HG03025 (cell line): ENCODE measurements at regions not wholly inside any gene's neighbourhood (a gene's known extent, or its start where the extent isn't known, plus 50 kb on each side); places are given as distances from the start of the nearest gene placed in this dataset.
"Not testable (repeated sequence)": the region's sequence is repeated elsewhere in the genome, so short reads cannot be mapped to it uniquely, and the experiment has no call there.

Experiments
- ATAC-seq: cut with Tn5 transposase; IDR thresholded peaks from one replicate; pipeline ENCODE4 v1.9.1; 2021; ENCODE audit warnings: mild to moderate bottlenecking, moderate library complexity; ENCODE audit not compliant: unreplicated experiment, low FRiP score

DNA sequence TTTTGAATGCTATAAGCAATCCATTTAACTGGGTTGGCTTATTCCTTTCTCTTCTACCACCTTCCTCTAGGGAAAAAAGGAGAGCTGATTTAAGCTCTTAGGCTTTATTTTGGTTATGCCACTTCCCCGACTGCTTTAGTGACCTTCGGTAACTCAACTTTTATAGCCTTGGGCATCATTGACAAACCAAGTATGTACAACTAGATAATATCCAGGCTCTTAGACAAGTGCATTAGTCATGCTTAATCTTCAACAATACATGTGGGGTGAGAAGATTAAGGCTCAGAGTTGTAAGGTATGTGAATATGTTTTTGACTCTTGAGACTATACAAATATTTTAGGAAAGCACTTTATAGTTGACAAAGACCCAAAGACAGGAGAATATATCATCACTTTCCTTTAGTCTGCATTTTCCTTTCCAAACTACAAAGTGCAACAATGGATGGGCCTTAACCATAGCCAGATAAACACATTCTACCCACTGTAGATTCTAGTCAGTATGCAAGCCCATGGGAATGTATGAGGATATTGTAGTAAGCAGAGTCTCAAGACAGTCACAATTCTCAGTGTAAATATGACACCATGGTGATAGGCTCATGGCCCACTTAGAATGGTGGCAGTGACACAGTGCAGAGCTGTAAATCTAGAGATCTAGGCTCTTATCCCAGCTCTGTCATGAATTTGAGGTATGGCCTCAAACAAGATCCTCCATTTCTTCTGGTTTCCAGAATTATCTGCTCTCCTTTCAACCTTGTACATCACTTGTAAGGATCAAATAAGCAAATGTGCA is 1117.3 kb downstream of the SORCS3 start:
- no peak for ATAC-seq

DNA sequence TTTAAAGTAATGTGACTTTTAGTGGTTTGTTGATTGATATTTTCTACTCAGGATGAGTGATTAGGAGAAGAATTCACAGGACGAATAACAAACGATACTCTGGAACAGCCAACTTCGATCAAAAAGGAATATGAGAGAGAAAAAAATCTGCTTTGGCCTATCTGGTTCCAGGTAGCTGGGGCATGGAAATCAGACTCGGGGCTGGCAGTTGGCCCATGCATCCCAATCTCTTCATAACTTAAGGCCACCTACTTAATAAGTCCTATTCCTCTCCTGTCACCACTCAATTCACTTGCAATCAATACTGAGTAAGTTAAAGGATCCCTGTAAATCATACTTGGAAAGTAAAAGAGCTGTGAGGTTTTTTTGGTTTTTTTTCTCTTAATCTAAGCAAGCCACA is 1116.2 kb downstream of the SORCS3 start:
- no peak for ATAC-seq

- no peak for ATAC-seq
These were observed 1115.3 kb downstream of the SORCS3 start for GRCh38 chr10:105756386-105756785.

DNA sequence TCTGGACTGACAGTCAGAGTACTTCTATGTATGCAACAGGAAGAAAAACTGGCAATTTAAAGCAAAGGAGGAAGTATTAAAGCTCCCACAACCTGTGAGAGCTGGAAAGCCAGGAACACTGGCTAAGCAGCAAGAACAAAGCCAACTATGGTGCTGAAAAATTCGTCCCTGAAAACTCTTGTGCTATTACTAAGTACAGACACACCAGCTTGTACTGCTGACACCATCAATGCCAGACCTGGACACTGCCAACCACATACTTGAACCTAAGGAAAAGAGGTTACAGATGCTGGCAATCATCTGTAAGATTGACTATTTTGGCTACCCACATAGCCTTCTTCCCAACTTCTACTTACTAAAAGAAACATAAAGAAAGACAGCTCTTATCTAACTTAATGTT is 1110.6 kb downstream of the SORCS3 start:
- no peak for ATAC-seq

GRCh38 chr10:105745596-105746148 is 1104.6 kb downstream of the SORCS3 start:
- no peak for ATAC-seq

- no peak for ATAC-seq
These were observed 1102.4 kb downstream of the SORCS3 start for GRCh38 chr10:105743343-105744056.

DNA sequence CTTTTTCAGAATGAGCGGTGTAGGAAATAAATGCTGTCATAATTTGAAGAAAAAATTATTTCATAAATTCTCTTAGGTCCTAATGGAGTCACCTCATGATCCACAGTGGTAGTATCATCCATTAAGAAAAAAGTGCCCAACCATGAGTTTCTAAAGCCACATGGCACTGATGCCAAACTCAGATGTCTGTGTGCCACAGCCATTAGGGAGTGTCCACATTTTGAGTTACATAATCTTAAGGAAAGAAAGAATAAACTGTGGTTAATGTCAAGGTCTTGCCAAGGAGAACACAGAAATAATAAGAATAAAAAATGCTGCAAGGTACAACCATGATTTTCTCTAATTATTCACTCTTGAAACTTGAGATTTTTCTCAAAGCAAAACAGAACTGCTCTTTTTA is 1101.8 kb downstream of the SORCS3 start:
- ATAC-seq = no peak

- ATAC-seq = no peak
These were observed 1101.1 kb downstream of the SORCS3 start for GRCh38 chr10:105742184-105742583.

GRCh38 chr10:105734479-105734878 is 1093.4 kb downstream of the SORCS3 start:
- ATAC-seq = no peak

GRCh38 chr10:105733924-105734323 is 1092.8 kb downstream of the SORCS3 start:
- ATAC-seq = no peak

GRCh38 chr10:105729428-105729827 is 1088.3 kb downstream of the SORCS3 start:
- no peak for ATAC-seq

DNA sequence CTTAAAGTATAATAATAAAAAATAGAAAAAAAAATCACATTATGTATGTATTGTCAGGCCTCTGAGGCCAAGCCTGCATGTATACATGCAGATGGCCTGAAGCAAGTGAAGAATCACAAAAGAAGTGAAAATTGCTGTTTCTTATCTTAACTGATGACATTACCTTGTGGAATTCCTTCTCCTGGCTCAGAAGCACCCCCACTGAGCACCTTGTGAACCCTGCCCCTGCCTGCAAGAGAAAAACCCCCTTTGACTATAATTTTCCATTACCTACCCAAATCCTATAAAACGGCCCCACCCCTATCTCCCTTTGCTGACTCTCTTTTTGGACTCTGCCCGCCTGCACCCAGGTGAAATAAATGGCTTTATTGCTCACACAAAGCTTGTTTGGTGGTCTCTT is 1086.5 kb downstream of the SORCS3 start:
- not testable (repeated sequence) for ATAC-seq

DNA sequence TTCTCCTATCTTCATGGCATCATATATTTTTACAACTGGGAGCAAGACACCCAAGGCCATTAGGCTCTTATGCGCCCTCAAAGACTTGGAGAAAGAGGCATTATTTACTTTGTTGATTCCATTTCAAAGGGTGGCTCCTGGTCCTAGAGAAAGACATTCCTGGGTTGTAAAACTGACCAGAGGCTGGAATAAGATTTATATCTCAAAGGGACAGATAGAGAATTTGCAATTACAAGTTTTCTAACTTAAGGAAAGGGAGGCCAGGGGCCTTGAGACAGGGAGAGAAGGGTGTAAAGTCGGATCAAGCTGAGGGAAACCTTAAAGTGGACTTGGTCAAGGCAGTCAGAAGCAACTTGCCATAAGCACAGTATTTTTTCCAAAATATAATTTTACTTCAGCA is 1086.0 kb downstream of the SORCS3 start:
- no peak for ATAC-seq

DNA sequence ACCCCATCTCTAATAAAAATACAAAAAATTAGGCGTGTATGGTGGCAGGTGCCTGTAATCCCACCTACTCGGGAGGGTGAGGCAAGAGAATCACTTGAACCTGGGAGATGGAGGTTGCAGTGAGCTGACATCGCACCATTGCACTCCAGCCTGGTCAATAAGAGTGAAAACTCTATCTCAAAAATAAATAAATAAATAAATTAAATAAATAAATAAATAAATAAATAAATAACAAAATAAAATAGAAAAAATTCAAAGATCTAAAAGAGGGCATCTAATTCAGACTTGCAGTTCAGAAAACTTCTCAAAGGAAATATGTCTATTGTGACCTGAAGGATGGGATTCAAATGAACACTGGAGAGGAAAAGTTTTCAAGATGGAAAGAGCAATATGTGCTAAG is 1085.1 kb downstream of the SORCS3 start:
- ATAC-seq = no peak

DNA sequence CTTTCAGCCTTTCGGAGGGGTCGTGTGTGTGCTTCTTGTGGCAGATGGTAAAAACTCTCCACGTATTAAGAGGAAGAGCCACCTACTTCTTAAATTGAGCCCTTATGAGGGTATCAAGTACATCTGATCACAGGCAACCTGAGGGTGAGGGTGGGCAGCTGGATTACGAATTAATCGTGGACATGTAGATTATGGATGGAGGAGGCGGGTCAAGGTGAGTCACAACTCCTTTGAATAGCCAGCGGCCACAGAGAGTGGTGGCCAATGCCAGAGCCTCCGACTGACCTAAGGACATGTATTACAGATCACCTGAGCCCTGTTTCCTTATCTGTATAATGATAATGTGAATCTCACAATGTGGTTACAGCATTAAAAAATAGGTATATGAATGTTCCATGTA is 1083.9 kb downstream of the SORCS3 start:
- no peak for ATAC-seq

DNA sequence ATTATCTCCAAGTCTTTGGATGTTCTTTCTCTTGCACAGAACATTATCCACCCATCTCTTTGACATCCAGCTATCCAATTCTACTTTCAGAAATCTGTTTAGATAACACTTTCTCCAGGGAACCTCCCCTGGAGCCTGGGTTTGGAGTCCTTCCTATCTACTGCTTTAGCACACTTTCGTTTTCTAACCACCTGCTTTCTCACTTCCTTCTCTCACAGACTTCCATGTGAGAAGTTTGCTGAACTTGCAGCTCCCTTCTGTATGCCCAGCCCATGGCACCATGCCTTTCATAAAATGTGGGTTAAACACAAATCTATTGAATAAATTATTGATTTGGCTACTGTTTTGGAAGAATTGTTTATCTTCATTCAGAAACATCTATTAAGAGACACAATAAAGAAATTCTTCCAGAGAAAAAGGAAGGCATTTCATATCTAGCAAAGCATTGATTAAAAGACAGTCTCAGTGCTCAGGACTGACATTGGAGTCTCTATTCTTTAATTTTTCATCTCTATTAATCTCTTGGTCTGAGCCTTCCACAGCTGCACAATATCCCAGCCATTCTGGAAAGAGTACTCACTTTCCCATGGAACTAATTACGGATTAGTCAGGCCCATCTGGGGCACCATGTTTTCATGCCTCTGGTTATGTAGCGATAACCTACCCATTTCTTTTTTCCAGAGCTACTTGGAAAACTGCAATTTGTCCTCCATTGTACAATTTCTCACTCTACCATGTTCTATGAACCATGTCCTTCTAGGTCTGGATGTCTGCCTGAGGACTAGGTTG is 1077.3 kb downstream of the SORCS3 start:
- ATAC-seq = no peak

GRCh38 chr10:105714728-105715127 is 1073.6 kb downstream of the SORCS3 start:
- ATAC-seq = no peak

DNA sequence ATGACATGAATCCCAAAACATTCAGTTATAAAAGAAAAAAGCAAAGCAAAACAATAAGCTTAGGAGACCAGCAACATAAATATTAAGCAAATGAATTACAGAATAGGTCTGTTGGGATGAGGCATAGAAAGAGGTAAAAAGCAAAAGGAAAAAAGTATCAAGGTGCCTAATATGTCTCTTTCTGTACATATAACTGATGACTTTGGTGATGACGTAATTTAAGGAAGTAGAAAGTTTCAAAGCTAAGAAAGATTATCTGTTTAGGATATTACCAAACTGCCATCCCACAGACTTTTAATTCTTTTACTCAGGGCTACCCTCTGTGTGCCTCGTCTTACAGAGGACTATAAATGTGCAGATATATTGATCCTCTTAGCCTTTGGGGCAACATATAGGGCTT is 1066.5 kb downstream of the SORCS3 start:
- ATAC-seq = no peak

GRCh38 chr10:105706281-105707026 is 1065.4 kb downstream of the SORCS3 start:
- no peak for ATAC-seq

- no peak for ATAC-seq
These were observed 1061.1 kb downstream of the SORCS3 start for GRCh38 chr10:105702211-105702610.
